ENCODE measurements at regions not wholly inside any gene's neighbourhood (a gene's known extent, or its start where the extent isn't known, plus 50 kb on each side); places are given as distances from the start of the nearest gene placed in this dataset.

DNA sequence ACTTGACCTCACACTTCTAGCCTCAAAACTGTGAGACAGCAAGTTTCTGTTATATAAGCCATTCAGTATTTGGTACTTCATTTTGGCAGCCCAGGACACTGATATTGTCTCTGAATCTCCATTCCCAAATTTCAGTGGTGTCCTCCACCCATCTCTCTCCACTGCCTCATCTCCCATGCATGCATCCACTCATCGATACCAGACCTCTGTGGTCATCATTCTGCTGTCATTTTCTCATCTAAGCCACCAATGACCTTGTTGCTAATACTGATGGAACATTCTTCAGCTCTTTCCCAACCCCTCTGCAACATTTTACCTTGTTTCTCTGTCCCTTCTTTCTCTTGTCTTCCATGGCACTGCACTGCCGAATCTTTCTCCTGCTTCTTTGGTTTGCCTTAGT lies 221.8 kb downstream of the SNX18 start:
- no peak for DNase-seq

DNA sequence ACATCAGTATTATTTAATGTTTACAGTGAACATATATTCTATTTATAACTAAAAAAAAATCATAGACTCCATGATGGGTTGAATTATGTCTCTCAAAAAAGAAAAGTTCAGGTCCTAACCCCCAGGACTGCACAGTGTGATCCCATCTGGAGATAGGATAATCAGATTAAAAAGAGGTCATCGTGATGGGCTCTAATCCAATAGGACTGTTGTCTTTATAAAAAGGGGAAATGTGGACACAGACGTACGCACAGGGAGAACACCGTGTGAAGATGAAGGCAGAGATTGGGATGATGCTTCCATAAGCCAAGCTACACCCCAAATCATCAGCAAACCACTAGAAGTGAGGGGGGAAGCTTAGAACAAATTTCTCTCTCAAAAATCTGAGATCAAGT lies 221.4 kb downstream of the SNX18 start:
- no peak for DNase-seq

DNA sequence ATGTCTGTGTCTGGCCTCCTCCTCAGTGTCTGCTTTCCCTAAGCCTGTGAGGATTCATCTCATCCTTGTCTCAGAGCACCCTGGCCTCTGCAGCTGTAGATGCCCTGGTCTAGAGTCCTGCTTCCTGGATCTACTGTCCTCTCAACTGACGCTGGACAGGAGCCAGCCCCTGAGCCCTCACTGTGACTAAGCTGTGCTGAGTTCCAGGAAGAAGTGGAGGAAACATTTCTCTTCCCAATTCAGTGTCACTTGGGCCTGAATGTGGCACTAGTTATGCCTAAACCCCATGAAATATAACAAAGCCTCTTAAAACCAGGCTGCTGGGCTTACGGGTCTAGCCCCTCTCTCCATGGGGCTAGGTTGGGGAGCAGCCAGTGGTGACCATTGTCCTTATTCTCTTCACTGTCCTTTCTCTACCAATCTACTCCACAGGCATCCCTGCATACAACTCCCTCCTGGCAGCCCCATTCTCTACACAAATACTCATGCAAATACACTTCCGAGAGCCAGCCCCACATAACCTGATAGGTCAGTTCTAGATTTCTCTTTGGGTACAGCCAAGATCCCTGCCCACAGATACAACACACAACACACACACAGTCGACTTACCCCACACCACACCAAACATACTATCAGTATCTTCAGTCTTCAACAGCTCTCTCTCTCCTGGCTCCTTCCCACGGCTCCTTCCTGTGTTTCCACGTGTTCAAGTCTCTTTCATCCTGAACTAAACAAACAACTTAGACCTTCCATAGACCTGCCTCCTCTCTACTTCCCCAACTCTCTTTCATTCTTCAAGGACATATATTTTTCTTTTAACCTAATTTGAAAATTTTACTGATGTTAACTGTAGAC lies 220.8 kb downstream of the SNX18 start:
- DNase-seq = peak; percentile 17 to 30

GRCh38 chr5:54736003-54736797 lies 218.6 kb downstream of the SNX18 start:
- no peak for DNase-seq

DNA sequence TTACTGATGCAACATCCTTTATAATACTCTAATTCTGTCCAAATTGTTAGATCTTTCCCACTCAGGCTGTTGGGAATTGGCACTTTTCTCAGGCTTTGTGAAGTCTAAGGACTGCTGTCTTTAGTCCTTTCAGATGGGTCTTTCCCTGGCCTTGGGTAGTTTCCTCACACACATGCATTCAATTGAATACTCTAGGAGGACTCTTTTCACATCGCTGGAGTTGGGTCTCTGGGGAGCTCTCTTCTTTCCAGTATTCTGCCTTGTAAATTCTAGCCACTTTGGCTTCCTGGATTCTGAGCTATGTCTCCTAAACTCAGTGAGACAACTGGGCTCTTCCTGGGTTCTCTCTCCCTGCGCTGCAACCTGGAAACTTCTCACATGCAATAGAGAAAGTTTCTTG lies 215.5 kb downstream of the SNX18 start:
- DNase-seq = no peak

DNA sequence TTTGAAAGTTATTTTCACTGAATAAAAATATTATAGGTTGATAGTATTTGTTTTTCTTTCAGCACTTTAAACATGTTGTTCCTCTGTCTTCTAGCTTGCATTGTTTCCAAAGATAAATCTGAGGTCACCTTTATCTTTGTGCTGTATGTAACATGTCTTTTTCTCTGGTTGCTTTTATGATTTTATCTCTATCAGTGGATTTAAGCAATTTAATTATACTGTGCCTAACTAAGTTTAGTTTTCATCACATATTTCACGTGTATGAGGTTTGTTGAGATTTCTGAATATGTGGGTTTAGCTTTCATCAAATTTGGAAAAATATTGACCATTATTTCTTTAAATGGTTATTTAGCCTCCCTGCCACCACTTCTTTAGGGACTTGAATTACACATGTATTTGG lies 214.5 kb downstream of the SNX18 start:
- no peak for DNase-seq

DNA sequence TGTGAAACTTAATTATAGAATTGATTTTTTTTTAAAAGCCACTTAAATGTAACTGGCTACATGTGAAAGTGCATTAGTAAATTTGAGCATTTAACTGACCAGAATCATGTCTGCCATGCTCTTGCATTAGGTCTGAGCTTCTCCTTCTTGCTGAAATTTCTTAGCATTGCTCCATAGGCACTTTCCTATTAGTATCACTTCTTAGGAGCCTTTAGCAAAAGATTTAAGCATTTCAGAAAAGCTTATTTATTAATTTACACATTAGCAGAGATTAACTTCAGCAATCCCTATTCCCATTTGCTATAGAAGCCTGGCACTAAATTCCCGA lies 211.0 kb downstream of the SNX18 start:
- no peak for DNase-seq

- DNase-seq = peak in 1 of 2 experiments; percentile 4
These were observed 210.5 kb downstream of the SNX18 start for GRCh38 chr5:54727874-54728587.

GRCh38 chr5:54725391-54726280 lies 208.1 kb downstream of the SNX18 start:
- DNase-seq = no peak

DNA sequence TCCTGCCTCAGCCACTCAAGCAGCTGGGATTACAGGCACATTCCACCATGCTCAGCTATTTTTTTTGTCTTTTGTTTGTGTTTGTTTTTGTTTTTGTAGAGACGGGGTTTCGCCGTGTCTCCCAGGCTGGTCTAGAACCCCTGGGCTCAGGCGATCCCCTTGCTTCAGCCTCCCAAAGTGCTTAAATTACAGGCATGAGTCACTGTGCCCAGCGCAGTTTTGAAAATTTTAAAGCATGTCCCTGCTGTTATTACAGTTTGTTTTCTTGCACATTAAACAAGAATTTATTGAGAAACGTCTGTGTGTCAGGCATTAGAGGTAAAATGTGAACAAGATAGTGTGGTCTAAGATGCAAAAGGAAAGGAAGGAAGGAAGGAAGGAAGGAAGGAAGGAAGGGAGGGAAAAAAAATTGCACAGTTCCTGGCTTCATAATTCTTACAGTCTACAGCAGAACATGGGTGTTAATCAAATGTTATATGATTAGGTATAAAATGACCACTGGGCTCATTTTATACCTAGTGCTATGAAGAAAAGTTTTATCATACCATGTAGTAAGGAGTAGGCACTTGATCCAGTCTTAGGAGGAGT lies 205.4 kb downstream of the SNX18 start:
- no peak for DNase-seq

GRCh38 chr5:54721951-54722654 lies 204.5 kb downstream of the SNX18 start:
- DNase-seq = no peak

DNA sequence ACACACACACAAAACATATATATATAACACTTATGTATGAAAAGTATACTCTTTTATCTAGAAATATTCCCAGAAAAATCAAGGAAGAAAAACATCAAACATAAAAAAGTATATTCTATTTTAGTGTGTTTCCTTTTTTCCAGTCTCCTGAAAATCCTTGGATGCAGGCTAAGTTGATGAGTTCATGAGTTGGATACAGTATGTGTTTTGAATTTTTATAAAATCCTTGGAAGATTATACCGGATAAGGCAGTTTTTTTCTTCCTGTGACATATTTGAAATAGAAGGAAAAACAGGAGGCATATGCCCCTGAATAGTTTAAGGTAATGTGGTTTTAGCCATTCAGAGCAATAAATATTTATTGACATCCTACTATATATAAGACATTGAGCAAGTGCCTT lies 203.6 kb downstream of the SNX18 start:
- no peak for DNase-seq

DNA sequence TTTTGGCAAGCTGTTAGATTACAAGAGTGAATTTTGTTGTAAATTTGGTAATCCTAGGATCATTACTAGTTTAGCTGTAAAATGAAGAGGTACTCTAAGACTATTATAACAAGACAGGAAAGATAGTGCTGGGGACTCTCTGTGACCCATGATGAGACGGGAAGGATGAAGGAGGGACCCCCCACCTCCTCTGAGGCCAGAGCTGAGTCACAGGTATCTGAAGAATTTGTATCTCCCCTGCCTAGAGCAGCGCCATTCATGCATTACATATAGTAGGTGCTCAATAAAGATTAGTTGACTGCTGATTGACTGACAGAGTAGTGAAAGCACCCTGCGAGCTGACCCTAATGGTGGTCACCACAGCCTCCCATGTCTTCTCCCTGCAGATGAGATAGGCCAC lies 202.8 kb downstream of the SNX18 start:
- no peak for DNase-seq

DNA sequence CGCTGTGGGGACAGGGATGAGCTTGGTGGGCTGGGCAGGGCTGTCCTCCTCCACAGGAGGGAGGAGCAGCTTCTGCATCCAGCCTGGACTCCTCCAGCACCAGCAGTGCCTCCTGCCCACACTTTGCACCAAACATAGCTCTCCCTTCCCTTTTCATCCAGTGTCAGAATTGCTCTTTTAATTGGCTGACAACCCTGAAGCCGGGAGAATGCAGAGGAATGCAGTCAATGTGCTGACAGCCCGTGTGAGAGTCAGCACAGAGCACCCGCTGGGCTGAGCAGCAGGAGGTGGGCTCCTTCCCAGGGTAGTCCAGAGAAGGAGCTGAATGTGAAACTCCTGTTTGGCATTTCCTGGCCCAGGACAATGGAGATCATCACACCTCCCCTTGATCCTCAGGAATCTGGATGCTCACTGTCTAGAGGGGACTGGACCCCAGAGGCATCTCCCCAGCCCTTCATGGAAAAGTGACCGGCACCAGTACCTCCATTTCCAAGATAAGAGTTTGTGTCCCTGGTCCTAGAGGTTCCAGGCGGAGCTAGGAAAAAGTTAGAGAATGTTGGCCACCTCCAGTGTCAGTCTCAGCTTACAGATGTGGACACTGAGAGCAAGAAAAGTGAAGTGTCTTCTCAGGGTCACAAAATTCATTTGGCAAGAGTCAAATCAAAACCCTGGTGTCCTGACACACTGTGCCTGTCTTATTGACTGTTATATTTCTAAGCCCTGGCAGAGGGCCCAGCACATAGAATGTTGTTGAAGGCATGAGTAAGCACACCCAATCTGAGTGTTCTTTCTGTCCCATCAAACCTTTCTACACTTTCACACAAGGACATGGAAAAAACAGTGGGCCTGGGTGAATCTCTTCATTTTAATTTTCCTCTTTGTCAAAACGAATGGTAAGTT lies 202.1 kb downstream of the SNX18 start:
- no peak for DNase-seq

DNA sequence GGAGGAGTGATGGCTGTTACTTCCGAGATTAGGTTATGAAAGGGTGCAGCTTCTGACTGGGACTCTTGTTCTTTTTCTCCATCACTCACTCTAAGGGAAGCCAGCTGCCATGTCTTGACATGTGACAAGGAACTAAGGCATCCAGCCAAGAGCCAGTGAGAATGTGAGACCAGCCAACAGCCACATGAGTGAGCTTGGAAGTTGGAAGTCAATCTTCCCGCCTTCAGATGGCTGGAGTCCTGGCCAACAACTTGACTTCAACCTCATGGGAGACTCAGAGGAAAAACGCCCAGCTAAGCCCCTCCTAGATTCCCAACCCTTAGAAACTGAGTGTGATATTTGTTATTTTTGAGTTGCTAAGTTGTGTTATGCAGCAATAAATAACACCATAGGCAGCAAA lies 201.1 kb downstream of the SNX18 start:
- no peak for DNase-seq

- no peak for DNase-seq
These were observed 200.3 kb downstream of the SNX18 start for GRCh38 chr5:54717870-54718269.

DNA sequence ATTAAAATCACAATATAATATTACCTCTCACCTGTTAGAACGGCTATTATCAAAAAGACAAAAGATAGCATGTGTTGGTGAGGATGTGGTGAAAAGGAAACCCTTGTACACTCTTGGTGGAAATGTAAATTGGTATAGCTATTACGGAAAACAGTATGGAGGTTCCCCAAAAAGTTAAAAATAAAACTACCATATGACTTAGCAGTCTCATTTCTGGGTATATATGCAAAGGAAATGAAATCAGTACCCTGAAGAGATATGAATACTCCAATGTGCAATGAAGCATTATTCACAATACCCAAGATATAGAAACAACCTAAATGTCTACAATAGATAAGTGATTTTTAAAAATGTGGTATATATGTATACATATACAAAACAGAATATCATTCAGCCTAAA lies 199.9 kb downstream of the SNX18 start:
- DNase-seq = no peak

DNA sequence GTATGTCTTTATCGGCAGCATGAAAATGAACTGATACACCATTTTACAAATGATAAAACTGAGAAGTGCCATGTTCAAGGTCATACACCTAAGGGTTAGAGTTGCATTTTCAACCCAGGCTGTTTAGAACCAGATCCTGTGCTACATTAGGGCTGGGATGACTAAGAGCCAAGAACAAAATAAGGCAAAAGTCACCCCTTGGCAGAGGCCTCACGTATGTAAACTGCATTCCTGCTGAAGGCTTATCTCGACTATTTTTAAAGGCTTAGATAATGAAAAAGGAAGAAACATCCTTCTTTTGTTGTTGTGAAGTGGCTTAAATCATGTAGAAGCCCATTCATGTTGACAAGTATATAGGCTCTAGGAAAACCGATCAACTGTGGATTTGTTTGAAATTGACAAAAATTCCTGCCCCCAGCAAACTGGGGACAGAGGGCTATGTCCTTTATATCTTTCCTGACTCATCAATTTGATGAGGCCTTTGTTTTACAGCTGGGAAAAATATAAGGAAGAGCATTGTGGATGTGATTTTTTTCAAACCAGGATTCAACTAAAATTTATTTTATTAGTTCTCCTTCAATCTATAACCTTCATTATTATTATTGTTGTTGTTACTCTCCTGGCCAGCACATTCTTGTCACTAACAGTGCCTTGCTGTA lies 196.5 kb downstream of the SNX18 start:
- no peak for DNase-seq

DNA sequence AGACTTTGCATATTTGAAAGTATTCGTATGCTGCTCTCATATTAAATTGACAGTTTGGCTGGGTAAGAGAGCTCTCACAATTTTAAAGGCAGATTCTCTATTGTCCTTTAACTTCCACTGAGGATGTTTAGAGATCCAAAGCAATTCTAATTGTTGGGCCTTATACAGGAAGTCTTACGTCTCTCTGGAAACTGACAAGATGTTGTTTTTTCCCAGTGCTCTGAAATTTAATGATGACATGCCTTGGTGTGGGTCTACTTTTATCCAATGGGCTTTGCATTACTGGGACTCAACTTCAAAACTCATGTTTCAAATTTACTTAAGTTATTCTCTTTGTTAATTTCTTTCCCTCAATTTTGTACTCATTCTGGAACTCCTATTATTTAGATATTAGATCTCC lies 191.5 kb downstream of the SNX18 start:
- no peak for DNase-seq

GRCh38 chr5:54707841-54708240 lies 190.3 kb downstream of the SNX18 start:
- no peak for DNase-seq

All from Kasumi-1 (cell line).